HG03135 (cell line): ENCODE measurements at regions not wholly inside any gene's neighbourhood (a gene's known extent, or its start where the extent isn't known, plus 50 kb on each side); places are given as distances from the start of the nearest gene placed in this dataset.

Experiments
- ATAC-seq: cut with Tn5 transposase; IDR thresholded peaks from one replicate; pipeline ENCODE4 v1.9.1; 2021; ENCODE audit warnings: mild to moderate bottlenecking, moderate library complexity; ENCODE audit not compliant: unreplicated experiment

DNA sequence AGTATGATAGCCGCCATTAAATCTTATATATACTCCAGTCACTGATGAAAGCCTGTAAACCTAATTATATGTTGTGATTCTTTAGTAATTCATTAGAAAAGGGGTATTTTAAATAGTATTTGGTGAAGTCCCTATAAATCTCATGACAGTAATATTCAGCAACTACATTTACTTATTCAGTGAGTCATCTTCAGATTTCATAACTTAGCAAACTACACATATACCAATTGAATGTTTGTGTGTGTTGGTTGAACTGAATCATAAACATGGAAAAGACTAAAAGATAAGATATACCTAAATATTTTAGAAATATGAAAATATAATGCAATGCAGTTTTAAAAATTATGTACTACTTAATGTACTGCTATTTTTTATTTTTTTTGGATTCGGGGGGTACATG, 1050.4 kb downstream of the MAT2B start:
- no peak for ATAC-seq

DNA sequence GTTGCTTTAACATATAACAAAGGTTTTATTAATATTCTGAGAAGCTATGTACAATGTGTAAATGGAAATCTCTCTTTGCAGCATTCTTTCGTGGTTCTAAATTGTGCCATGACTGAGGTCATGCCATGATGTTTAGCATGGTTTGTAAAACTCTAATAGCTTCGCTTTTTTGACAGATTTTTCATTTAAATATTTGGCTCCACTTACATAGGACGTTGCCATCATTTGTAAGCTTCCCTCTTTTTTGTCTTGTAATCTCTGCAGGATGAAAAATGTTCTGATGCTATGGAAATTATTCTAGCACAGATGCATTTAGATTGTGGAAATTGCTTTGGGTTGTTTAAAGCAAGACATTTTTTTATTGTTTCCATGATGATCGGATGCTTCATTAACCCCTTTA, 1054.8 kb downstream of the MAT2B start:
- ATAC-seq, result no peak

- ATAC-seq, result no peak
These were observed 1056.8 kb downstream of the MAT2B start for GRCh38 chr5:164561933-164562872.

DNA sequence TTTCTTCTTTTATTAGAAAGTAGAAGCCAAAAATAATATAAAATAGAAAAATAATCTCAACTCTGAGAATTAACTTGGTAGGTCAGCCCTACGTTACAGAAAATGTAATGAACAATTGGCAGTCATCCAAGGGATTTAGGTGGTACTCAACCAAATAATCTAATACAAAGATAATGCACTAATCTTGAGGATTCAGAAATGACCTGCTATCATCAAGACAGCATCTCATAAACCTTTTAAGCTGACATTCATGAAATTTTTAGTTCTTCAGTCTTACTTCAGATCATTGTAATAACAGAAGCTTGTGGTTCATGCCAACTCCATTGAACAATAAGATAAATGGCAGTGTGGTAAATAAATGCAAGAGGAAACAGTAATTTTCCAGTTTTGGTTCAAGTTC, 1058.0 kb downstream of the MAT2B start:
- ATAC-seq, result no peak

DNA sequence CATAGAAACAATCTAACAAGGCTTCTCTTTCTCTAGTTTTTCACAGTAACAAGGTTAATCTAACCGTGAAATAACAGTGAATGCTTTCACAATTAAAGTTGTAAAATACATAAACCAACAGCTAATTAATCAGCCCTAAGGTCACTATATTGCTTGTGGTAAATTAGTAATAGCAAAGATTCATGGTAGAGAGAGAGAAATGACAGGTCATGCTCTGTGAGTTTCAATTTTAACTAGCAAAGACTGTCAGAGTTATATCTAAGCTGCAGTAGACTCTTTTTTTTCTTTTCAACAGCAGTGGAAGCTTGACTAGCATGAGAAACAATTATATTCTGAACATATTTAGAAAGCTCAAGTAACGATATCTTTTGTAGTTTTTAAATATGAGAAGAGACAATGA, 1068.0 kb downstream of the MAT2B start:
- ATAC-seq, result no peak

DNA sequence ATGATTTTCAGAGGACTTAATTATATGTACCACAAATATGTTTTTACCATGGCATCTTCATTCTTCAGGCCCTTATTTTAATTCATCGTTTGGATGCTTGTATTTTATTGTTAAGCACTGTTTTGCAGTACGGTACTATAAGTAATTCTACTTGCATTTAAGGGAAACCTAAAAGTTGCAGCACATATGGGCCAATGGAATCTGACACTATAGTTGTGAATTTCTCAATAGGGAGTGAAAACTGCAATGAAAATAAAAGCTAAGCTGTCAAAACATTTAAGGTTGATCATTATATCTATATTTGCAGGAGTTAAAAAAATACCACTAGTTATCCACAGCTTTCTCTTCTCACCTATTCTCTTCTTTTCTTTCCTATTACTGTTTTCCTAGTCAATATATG, 1071.8 kb downstream of the MAT2B start:
- no peak for ATAC-seq

DNA sequence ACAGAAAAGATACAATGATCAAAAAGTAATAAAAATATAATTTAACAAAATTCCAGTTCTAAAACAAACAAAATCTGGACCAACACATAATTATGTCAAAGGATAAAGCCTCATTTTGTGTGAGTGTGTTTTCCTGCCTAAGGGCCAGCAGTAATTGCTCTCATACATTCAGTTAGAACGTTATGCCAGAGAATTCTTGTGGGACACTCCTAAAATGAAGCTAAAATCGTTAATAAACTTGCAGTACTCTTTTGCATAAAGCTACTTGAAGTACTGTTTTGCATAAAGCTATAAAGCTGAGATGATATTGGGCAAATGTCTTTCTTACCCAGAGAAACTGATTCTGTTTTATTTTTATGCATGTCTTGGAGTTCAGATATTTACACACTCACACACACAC, 1072.3 kb downstream of the MAT2B start:
- ATAC-seq, result no peak

GRCh38 chr5:164578401-164578800, 1073.0 kb downstream of the MAT2B start:
- no peak for ATAC-seq

DNA sequence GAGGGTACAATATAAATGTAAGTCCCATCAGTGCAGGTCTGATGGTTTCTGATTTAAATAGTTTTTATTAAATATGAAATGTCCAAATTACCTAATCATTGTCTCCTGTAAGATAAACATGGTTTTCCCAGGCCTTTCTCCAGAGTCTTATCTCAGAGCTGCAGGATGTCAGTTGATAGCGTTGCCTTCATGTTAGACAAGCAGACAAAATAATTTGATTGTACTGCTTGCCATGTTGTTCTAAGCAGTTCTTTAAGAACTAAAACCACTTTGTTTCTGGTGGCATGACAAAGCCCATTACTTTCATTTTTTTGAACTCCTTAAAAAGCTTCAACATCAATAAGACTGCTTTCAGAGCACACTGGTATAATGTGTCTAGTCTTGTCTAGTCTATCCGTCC, 1073.5 kb downstream of the MAT2B start:
- no peak for ATAC-seq

- no peak for ATAC-seq
These were observed 1074.7 kb downstream of the MAT2B start for GRCh38 chr5:164580155-164580554.

GRCh38 chr5:164581889-164582288, 1076.5 kb downstream of the MAT2B start:
- no peak for ATAC-seq

GRCh38 chr5:164593982-164594381, 1088.6 kb downstream of the MAT2B start:
- no peak for ATAC-seq

DNA sequence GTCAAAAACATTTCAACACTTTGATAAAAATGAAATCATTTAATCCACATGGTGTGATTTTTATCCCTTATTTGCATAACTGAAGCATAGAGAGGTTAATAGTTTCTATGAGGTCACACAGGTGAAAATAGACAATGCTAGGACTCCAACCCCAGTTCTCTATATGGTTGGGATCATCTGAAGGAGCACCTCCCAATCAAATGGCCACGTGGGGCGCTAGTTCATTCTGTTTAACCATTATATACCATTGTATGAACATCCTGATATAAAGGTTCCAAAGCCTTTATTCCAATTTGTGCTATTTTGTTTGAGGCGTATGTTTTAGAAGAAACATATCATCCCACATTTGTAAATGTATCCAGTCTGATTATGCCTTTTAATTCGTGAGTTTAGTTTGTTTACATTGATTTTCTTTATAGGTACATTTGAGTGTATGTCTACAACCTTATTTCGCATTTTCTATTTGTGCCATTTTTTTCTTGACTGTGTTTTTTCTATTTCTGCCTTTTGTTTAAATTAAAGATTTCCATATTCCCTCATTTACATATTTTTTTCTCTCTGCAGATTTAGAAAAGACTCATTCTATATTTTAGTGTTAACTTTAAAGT, 1092.0 kb downstream of the MAT2B start:
- ATAC-seq, result peak; percentile 90

- no peak for ATAC-seq
These were observed 1094.9 kb downstream of the MAT2B start for GRCh38 chr5:164600274-164600673.

DNA sequence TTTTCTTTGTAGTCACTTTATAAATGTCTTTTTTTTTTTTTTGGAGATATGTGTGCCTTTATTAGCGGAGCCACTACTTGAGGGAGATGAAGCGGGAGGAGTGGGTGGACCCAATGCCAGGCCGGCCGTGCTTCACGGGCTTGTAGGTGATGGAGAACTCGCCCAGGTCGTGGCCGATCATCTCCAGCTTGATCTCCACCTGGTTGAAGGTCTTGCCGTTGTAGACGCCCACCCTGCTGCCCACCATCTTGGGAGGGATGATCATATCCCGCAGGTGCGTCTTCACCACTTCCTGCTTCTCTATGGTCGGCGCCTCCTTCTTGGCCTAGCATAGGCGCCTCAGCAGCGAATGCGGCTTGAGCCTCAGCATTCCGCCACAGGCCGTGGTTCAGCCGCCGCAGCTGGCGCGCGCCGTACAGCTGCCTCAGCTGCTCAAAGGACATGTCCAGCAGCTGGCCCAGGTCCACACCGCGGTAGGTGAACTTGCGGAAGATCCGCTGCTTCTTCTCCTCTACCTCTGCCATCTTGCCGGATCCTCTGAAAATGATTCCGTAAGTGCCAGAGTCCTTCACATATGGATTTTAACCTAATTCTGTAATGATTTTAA, 1095.6 kb downstream of the MAT2B start:
- ATAC-seq, result no peak

DNA sequence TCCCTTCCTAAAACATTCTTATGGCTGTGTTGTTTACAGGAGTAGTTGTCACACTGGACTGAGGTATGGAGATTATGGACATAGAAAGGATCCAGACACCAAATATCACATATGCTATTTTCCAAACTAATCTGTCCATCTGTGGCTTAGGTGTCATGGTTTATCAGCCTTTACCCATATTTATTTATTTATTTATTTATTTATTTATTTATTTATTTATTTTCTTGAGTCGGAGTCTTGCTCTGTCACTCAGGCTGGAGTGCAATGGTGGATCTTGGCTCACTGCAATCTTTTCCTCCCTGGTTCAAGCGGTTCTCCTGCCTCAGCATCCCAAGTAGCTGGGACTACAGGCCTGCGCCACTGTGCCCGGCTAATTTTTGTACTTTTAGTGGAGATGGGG, 1103.1 kb downstream of the MAT2B start:
- ATAC-seq, result no peak

GRCh38 chr5:164610374-164610773, 1105.0 kb downstream of the MAT2B start:
- ATAC-seq, result no peak

DNA sequence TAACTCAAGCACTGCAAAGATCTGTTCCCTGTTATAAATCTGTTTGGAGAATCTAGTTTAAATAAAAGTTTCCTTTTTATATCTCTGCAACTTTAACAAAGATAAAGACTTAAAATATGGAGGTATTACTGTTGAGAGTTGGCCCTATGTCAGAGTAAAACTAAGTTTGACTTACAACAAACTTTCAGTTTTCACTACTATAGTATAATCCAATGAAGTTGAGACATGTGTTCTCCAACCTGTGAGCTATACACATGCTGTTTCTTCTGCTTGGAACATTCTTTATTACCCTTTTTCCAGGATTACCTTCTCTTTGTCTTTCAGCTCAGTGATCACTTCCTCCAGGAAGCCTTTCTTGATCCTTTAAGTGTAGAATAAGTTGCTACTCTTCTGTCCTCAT, 1109.3 kb downstream of the MAT2B start:
- ATAC-seq, result no peak

DNA sequence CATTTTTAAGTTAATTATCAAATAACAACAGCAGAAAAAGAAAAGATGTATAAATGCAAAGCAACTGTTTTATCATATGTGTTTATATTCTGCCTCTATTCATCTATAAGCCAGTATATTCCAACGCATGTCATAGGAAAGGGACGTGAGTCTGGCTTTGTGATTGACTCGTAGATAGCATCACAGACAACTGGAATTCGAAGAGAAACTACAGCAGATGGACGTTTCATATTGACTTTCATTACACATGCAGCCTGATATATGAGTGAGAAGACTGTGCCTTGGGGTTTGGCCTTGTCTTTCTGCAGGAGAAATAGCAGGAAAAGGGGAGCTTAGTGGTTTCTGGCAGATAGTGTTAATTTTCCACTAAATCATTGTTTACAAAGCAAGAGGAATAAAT, 1111.9 kb downstream of the MAT2B start:
- no peak for ATAC-seq

DNA sequence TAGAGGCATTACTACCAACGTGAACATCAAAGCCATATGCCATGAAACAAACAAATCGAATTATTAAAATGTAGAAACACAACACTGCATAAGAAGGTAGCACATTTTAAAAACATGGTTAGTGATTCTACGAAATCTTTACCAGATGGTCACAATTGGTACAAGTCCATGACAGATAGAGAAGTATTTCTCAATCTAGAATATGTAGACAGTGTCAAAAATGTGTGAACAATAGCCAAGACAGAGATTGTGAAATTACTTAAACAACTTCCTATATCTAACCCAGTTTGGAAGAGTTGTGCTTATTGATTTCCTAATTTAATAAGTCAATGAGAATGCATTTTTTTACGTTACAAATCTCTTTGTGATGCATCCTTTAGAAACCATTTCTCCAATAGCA, 1121.6 kb downstream of the MAT2B start:
- no peak for ATAC-seq

GRCh38 chr5:164636456-164636855, 1131.0 kb downstream of the MAT2B start:
- ATAC-seq, result no peak

GRCh38 chr5:164637931-164638521, 1132.6 kb downstream of the MAT2B start:
- no peak for ATAC-seq
